ENCODE measurements at regions not wholly inside any gene's neighbourhood (a gene's known extent, or its start where the extent isn't known, plus 50 kb on each side); places are given as distances from the start of the nearest gene placed in this dataset.
"Not testable (repeated sequence)": the region's sequence is repeated elsewhere in the genome, so short reads cannot be mapped to it uniquely, and the experiment has no call there.

GRCh38 chr15:98326804-98327203 is 321.5 kb upstream of the IGF1R start:
- DNase-seq (ENCODE audit: low read depth), result no peak

GRCh38 chr15:98330258-98330657 is 318.1 kb upstream of the IGF1R start:
- DNase-seq (ENCODE audit: low read depth), result no peak

- no peak for DNase-seq (ENCODE audit: low read depth)
Measured at GRCh38 chr15:98330692-98331435, 317.5 kb upstream of the IGF1R start.

GRCh38 chr15:98331676-98332075 is 316.7 kb upstream of the IGF1R start:
- no peak for DNase-seq (ENCODE audit: low read depth)

- no peak for DNase-seq (ENCODE audit: low read depth)
Measured at GRCh38 chr15:98333251-98333650, 315.1 kb upstream of the IGF1R start.

- DNase-seq (ENCODE audit: low read depth), result no peak
Measured at GRCh38 chr15:98342911-98343310, 305.4 kb upstream of the IGF1R start.

GRCh38 chr15:98344591-98344990 is 303.7 kb upstream of the IGF1R start:
- DNase-seq (ENCODE audit: low read depth), result no peak

- no peak for DNase-seq (ENCODE audit: low read depth)
Measured at GRCh38 chr15:98347001-98347400, 301.3 kb upstream of the IGF1R start.

- no peak for DNase-seq (ENCODE audit: low read depth)
Measured at GRCh38 chr15:98347866-98348265, 300.5 kb upstream of the IGF1R start.

GRCh38 chr15:98350276-98350675 is 298.1 kb upstream of the IGF1R start:
- no peak for DNase-seq (ENCODE audit: low read depth)

- not testable (repeated sequence) for DNase-seq (ENCODE audit: low read depth)
Measured at GRCh38 chr15:98358274-98358673, 290.1 kb upstream of the IGF1R start.

- DNase-seq (ENCODE audit: low read depth), result no peak
Measured at GRCh38 chr15:98358971-98359370, 289.4 kb upstream of the IGF1R start.

GRCh38 chr15:98363416-98363815 is 284.9 kb upstream of the IGF1R start:
- no peak for DNase-seq (ENCODE audit: low read depth)

GRCh38 chr15:98363955-98364354 is 284.4 kb upstream of the IGF1R start:
- no peak for DNase-seq (ENCODE audit: low read depth)

GRCh38 chr15:98369081-98369716 is 279.1 kb upstream of the IGF1R start:
- DNase-seq (ENCODE audit: low read depth), result no peak

- DNase-seq (ENCODE audit: low read depth), result no peak
Measured at GRCh38 chr15:98375513-98376340, 272.6 kb upstream of the IGF1R start.

- DNase-seq (ENCODE audit: low read depth), result no peak
Measured at GRCh38 chr15:98380721-98381120, 267.6 kb upstream of the IGF1R start.

GRCh38 chr15:98381446-98381845 is 266.9 kb upstream of the IGF1R start:
- DNase-seq (ENCODE audit: low read depth), result no peak

- DNase-seq (ENCODE audit: low read depth), result no peak
Measured at GRCh38 chr15:98382139-98382538, 266.2 kb upstream of the IGF1R start.

GRCh38 chr15:98383571-98383970 is 264.8 kb upstream of the IGF1R start:
- DNase-seq (ENCODE audit: low read depth), result no peak

GRCh38 chr15:98384328-98385029 is 263.9 kb upstream of the IGF1R start:
- DNase-seq (ENCODE audit: low read depth), result no peak

GRCh38 chr15:98385752-98386381 is 262.5 kb upstream of the IGF1R start:
- DNase-seq (ENCODE audit: low read depth), result no peak
